NB4 (cell line): ENCODE measurements at regions not wholly inside any gene's neighbourhood (a gene's known extent, or its start where the extent isn't known, plus 50 kb on each side); places are given as distances from the start of the nearest gene placed in this dataset.

ENCODE experiments used
- CTCF ChIP-seq: IDR thresholded peaks from one replicate; pipeline ENCODE4 v1.5.1; 2012; ENCODE audit warnings: low read depth, low read length
- POLR2A ChIP-seq: IDR thresholded peaks from 2 replicates; pipeline ENCODE4 v1.6.1; 2011; ENCODE audit warnings: mild to moderate bottlenecking; ENCODE audit not compliant: insufficient read length; ENCODE audit errors: extremely low read depth

- TF ChIP-seq CTCF = no peak
- no peak for TF ChIP-seq POLR2A
Measured at GRCh38 chr1:88217386-88217785, 466.7 kb upstream of the PKN2 start.
